Osteoblast (primary cell): ENCODE measurements at regions not wholly inside any gene's neighbourhood (a gene's known extent, or its start where the extent isn't known, plus 50 kb on each side); places are given as distances from the start of the nearest gene placed in this dataset.

Experiments
- DNase-seq: peaks from one replicate; pipeline ENCODE4 v3.0.0; 2011; ENCODE audit warnings: low spot score, mixed read lengths; ENCODE audit not compliant: insufficient read length; ENCODE audit errors: missing footprints
- H2AFZ ChIP-seq: 2 replicates; pipeline ENCODE4 v1.6.0; 2011; ENCODE audit warnings: mild to moderate bottlenecking, low read length
- H3K27ac ChIP-seq: 2 replicates; pipeline ENCODE4 v1.5.1; 2011; ENCODE audit warnings: mild to moderate bottlenecking, low read depth, low read length, moderate library complexity
- H3K27me3 ChIP-seq: 2 replicates; pipeline ENCODE4 v1.6.0; 2012; ENCODE audit warnings: mild to moderate bottlenecking, control low read depth, inconsistent platforms, low read length, moderate library complexity; ENCODE audit not compliant: insufficient read depth
- H3K36me3 ChIP-seq: 2 replicates; pipeline ENCODE4 v1.5.1; 2011; ENCODE audit warnings: mild to moderate bottlenecking, low read length, control low read depth, moderate library complexity; ENCODE audit not compliant: insufficient read depth
- H3K4me1 ChIP-seq: 2 replicates; pipeline ENCODE4 v1.5.1; 2011; ENCODE audit warnings: mild to moderate bottlenecking, low read length, control low read depth, moderate library complexity; ENCODE audit not compliant: insufficient read depth
- H3K4me2 ChIP-seq: 2 replicates; pipeline ENCODE4 v1.6.0; 2011; ENCODE audit warnings: mild to moderate bottlenecking, low read length; ENCODE audit not compliant: insufficient read depth
- H3K4me3 ChIP-seq: fragments of 200-600 bp; sonication (generic); 3 replicates; pipeline ENCODE4 v1.5.1; 2012; ENCODE audit warnings: mild to moderate bottlenecking, low read length, inconsistent platforms; ENCODE audit not compliant: insufficient read depth
- H3K79me2 ChIP-seq: 2 replicates; pipeline ENCODE4 v1.6.0; 2012; ENCODE audit warnings: mild to moderate bottlenecking, low read length, control low read depth, inconsistent platforms; ENCODE audit not compliant: insufficient read depth
- H3K9me3 ChIP-seq: 2 replicates; pipeline ENCODE4 v1.5.1; 2011; ENCODE audit warnings: low read depth, low read length, control low read depth
- H4K20me1 ChIP-seq: 2 replicates; pipeline ENCODE4 v1.6.0; 2012; ENCODE audit warnings: mild to moderate bottlenecking, low read length, control low read depth; ENCODE audit not compliant: insufficient read depth
- TF ChIP-seq, protein P1 (sequence below): IDR thresholded peaks from 2 replicates; pipeline ENCODE4 v1.5.1; 2011; ENCODE audit warnings: mild to moderate bottlenecking, low read depth, low read length, moderate library complexity; ENCODE audit errors: extremely low read depth

DNA sequence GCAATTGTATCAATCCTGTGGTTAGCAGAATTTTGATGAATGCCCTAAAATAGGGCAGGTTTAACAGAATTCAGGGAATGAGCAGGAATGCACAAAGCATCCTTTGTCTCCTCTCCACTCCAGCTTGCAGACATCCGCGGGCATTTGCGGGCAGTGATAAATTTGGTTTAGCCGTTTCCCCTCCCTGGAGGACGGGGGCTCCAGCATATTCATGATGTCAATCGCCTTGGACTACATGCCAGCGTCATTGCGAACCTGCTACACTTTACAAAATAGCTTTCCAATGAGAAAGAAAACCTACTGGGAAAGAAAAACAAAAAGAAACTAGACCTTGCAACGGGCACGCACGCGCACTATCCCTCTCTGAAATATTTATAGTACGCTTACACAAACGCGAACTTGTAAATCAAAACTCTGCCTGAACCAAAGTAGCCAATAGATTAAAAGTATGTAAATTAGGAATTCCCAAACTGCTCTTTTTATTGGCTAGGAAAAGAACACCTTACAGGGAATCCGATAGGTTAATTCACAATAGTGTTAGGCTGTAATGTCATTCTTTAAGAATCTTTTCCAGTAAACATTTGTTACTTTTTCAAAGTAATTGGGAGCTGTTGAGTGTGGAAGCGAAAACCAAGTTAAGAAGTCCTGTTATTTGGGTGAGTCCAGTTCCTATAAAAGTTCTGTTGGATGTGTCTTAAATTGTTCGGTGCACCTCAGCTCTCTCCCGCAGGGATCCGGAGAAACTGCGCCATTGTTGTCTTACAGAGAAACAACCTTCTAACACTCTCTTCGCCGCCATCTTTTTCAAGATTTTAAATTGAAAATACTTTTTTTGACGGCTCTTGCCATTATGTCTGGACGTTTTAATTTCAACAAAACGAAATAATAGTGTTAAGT, 136.7 kb downstream of the HFE start:
- no peaks in the 10 kb centered on the region for H3K27me3 ChIP-seq
- DNase-seq: peak; percentile 89
- H3K4me3 ChIP-seq: peak overlapping the region; percentile 71
- no peaks in the 10 kb centered on the region for H3K36me3 ChIP-seq
- H3K27ac ChIP-seq: peak overlapping the region; percentile 98
- peak overlapping the region; percentile 87 for H2AFZ ChIP-seq
- H3K79me2 ChIP-seq: peaks cover 2% of the 10 kb centered on the region
- H4K20me1 ChIP-seq: no peaks in the 10 kb centered on the region
- H3K4me1 ChIP-seq: no peaks in the 10 kb centered on the region
- TF ChIP-seq, protein P1, sequence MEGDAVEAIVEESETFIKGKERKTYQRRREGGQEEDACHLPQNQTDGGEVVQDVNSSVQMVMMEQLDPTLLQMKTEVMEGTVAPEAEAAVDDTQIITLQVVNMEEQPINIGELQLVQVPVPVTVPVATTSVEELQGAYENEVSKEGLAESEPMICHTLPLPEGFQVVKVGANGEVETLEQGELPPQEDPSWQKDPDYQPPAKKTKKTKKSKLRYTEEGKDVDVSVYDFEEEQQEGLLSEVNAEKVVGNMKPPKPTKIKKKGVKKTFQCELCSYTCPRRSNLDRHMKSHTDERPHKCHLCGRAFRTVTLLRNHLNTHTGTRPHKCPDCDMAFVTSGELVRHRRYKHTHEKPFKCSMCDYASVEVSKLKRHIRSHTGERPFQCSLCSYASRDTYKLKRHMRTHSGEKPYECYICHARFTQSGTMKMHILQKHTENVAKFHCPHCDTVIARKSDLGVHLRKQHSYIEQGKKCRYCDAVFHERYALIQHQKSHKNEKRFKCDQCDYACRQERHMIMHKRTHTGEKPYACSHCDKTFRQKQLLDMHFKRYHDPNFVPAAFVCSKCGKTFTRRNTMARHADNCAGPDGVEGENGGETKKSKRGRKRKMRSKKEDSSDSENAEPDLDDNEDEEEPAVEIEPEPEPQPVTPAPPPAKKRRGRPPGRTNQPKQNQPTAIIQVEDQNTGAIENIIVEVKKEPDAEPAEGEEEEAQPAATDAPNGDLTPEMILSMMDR: no peak
- H3K4me2 ChIP-seq: peak overlapping the region; percentile 86
- peaks cover 3% of the 10 kb centered on the region for H3K9me3 ChIP-seq

DNA sequence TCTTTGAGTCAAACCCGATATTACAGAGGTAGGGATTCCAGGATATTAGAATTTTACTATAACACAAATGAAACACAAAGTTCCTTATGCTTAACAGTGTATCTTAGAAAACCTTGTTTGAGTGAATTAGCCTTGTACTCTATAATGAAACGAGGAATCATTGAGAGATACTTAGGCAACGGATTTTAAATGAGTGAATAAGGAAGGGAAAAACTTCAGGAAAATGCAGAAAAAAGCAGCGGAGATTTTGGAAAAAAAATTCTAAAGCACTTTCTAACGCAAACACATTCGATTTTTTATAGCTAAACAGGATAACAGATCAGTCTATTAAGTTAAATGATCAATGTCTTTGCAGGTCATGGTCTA, 137.3 kb downstream of the HFE start:
- Histone ChIP-seq H3K4me2 (peak overlapping the region; percentile 86), H3K36me3 (no peaks in the 10 kb centered on the region), H3K9me3 (peaks cover 3% of the 10 kb centered on the region), H4K20me1 (no peaks in the 10 kb centered on the region), H3K4me1 (no peaks in the 10 kb centered on the region), H3K27me3 (no peaks in the 10 kb centered on the region), H3K79me2 (peaks cover 2% of the 10 kb centered on the region), H3K4me3 (peak overlapping the region; percentile 71), H3K27ac (peak overlapping the region; percentile 98), H2AFZ (peak overlapping the region; percentile 87)
- DNase-seq: no peak
- TF ChIP-seq, protein P1: no peak

DNA sequence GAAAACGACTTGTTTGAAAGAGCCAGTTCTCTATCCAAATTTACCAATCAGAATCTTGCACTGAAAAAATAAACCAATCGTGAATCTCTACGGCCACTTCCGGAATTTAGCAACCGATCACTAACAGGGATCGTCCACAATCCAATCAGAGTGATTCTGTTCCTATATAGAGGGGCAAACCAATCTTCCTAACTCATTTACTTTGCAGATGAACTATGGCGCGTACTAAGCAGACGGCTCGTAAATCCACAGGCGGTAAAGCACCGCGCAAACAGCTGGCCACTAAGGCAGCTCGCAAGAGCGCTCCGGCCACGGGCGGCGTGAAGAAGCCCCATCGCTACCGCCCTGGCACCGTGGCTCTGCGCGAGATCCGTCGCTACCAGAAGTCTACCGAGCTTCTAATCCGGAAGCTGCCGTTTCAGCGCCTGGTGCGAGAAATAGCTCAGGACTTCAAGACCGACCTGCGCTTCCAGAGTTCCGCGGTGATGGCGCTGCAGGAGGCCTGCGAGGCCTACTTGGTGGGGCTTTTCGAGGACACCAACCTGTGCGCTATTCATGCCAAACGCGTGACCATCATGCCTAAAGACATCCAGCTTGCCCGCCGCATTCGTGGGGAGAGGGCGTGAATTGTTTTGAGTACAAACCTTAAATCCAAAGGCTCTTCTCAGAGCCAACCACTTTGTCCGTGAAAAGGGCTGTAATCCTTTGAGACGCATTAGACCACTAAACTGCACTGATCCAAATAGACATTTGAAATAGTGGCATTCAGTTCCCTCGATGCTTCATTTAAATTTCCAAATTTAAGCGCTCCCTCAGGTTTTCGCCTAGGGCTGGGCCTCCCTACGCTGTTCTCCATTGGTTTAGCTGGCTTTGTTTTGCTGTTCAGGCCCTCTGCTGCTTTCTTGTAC, 138.0 kb downstream of the HFE start:
- peak overlapping the region; percentile 87 for H2AFZ ChIP-seq

More for the DNA sequence above, 138.0 kb downstream of the HFE start:
- no peaks in the 10 kb centered on the region for H4K20me1 ChIP-seq
- peaks cover 3% of the 10 kb centered on the region for H3K9me3 ChIP-seq
- peaks cover 2% of the 10 kb centered on the region for H3K79me2 ChIP-seq
- TF ChIP-seq, protein P1: no peak
- peak overlapping the region; percentile 71 for H3K4me3 ChIP-seq
- H3K27ac ChIP-seq: peak overlapping the region; percentile 98
- peak; percentile 89 for DNase-seq
- H3K27me3 ChIP-seq: no peaks in the 10 kb centered on the region
- peaks cover 3% of the 10 kb centered on the region for H3K4me1 ChIP-seq
- peak overlapping the region; percentile 86 for H3K4me2 ChIP-seq
- no peaks in the 10 kb centered on the region for H3K36me3 ChIP-seq
